Keratinocyte (primary cell): ENCODE measurements at regions not wholly inside any gene's neighbourhood (a gene's known extent, or its start where the extent isn't known, plus 50 kb on each side); places are given as distances from the start of the nearest gene placed in this dataset.

Source experiments
- EZH2 ChIP-seq: IDR thresholded peaks from one replicate; pipeline ENCODE4 v1.6.1; 2012; ENCODE audit warnings: inconsistent platforms, mild to moderate bottlenecking, low read length, moderate library complexity
- TF ChIP-seq, protein P1 (sequence below), 3 experiments: IDR thresholded peaks in 1 of 3; conservative IDR thresholded peaks in 1 of 3; optimal IDR thresholded peaks in 1 of 3; 2 replicates in 2 of 3; 3 replicates in 1 of 3; pipeline versions ENCODE3 to v1.5.1; 2011; ENCODE audit warnings: low read length in 3 of 3, mild to moderate bottlenecking in 3 of 3, moderate library complexity in 2 of 3, control low read depth in 1 of 3, inconsistent platforms in 1 of 3; ENCODE audit not compliant: insufficient read depth in 2 of 3; ENCODE audit errors: extremely low read depth in 1 of 3

- TF ChIP-seq, protein P1, sequence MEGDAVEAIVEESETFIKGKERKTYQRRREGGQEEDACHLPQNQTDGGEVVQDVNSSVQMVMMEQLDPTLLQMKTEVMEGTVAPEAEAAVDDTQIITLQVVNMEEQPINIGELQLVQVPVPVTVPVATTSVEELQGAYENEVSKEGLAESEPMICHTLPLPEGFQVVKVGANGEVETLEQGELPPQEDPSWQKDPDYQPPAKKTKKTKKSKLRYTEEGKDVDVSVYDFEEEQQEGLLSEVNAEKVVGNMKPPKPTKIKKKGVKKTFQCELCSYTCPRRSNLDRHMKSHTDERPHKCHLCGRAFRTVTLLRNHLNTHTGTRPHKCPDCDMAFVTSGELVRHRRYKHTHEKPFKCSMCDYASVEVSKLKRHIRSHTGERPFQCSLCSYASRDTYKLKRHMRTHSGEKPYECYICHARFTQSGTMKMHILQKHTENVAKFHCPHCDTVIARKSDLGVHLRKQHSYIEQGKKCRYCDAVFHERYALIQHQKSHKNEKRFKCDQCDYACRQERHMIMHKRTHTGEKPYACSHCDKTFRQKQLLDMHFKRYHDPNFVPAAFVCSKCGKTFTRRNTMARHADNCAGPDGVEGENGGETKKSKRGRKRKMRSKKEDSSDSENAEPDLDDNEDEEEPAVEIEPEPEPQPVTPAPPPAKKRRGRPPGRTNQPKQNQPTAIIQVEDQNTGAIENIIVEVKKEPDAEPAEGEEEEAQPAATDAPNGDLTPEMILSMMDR (optimal IDR thresholded peaks at IDR 0.05 in 1 of 3, IDR thresholded peaks at IDR 0.05 in 1 of 3, conservative IDR thresholded peaks at IDR 0.05 in 1 of 3; ENCODE audit: extremely low read depth in 1 of 3, insufficient read depth in 2 of 3, low read length in 3 of 3) = no peak
- TF ChIP-seq EZH2 = no peak
Measured at GRCh38 chr12:77629141-77629540, 201.6 kb upstream of the NAV3 start.
